ENCODE measurements at regions not wholly inside any gene's neighbourhood (a gene's known extent, or its start where the extent isn't known, plus 50 kb on each side); places are given as distances from the start of the nearest gene placed in this dataset.
"Not testable (repeated sequence)": the region's sequence is repeated elsewhere in the genome, so short reads cannot be mapped to it uniquely, and the experiment has no call there.

DNA sequence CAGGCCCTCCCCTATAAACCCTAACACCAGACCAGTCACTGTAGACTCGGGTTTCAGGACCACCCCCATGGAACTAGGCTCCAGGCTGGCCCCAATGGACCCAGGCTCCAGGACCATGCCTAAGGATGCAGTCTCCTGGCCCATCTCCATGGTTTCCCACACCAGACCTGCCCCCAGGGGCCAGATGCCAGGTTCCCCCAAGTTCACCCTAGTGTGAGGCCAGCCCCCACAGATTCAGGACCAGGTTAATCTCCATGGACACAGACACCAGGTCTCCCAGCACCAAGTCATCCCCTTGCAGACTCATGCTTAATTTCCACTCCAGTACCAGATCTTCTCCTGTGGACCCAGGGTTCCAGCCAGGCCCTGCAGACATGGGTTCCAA, 103.8 kb upstream of the LANCL2 start:
- no peak for DNase-seq (ENCODE audit: low read depth in 2 of 2)

DNA sequence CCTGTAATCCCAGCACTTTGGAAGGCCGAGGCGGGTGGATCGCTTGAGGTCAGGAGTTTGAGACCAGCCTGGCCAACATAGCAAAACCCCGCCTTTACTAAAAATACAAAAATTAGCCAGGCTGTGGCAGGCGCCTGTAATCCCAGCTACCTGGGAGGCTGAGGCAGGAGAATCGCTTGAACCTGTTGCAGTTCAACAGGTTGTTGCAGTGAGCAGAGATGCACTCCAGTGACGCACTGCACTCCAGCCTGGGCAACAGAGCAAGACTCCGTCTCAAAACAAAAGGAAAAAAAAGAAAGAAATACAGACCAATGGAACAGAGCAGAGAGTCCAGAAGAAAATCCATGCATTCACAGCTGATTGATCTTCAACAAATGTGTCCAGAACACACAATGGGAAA, 99.8 kb upstream of the LANCL2 start:
- DNase-seq (ENCODE audit: low read depth in 2 of 2): not testable (repeated sequence)

DNA sequence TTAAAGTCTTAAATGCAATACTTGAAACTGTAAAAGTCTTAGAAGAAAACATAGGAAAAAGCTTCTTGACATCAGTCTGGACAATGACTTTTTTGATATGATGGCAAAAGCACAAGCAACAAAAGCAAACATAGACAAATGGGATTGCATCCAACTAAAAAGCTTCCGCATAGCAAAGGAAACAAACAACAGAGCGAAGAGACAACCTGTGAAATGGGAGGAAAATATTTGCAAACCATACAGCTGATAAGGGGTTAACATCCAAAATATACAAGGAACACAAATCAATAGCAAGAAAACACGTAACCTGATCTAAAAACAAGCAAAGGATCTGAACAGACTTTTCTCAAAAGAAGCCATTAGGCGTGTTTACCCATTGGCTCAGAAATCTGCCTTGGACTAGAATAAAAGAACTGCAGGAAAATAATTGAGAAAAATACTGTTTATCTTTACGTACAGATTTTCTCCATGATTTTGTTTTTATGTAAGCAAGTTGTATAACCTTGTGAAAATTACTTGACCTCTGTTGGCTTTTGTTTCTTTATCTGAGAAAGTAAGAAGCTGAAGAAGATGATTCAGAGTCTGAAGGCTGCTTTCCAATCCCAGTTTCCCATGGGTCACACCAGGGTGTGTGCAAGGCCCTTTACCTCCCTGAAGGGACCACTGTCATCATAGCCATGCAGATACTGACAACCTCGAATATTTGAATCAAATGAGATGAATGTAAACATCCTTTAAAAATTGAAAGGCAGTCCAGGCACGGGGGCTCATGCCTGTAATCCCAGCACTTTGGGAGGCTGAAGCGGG, 99.1 kb upstream of the LANCL2 start:
- no peak for DNase-seq (ENCODE audit: low read depth in 2 of 2)

DNA sequence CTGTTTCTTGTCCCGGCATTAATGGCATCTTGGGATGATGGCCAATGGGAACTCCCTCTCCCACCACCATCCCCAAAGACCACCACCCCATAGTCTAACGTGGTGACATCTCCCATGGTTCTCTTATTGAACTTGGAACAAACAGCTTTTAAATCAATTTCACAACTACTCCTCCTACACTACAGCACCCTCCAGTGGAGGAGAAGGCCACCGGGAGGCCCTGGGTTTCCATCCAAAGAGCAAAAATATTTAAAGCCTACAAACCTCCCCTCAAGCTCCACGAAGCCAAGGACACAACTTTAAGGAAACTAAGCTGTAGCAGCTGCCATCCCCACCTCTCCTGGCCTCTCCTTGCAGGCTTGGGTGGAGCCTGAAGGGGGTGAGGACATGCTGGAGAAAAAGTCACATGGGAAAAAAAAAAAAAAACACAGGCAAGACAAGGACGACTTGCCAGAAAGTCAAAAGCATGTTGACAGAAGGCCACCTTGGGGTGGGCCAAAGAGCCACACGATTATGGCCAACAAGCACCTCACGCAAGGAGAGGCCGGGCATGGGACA, 94.0 kb upstream of the LANCL2 start:
- DNase-seq (ENCODE audit: low read depth in 2 of 2): no peak

- DNase-seq (ENCODE audit: low read depth in 2 of 2): no peak
These were observed 93.5 kb upstream of the LANCL2 start for GRCh38 chr7:55271661-55272060.

DNA sequence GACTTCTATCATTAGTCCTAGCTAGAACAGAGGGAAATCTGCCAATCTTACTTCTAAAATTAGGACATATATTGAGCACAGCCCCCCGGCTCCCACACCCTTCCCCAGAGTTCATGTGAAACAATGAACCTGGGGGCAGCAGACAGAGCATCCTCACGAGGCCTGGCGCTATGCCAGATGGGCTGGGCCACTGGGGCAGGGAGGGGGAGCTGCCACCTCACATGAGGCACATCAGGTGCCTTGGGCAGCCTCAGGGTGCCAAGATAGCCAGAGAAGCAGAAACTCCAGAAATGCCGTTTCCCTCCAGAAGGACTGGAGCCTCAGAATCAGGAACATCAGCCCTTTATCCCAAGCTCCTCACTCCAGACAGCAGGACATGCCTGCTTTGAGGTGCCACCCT, 92.8 kb upstream of the LANCL2 start:
- no peak for DNase-seq (ENCODE audit: low read depth in 2 of 2)

GRCh38 chr7:55273186-55273980, 91.8 kb upstream of the LANCL2 start:
- no peak for DNase-seq (ENCODE audit: low read depth in 2 of 2)

DNA sequence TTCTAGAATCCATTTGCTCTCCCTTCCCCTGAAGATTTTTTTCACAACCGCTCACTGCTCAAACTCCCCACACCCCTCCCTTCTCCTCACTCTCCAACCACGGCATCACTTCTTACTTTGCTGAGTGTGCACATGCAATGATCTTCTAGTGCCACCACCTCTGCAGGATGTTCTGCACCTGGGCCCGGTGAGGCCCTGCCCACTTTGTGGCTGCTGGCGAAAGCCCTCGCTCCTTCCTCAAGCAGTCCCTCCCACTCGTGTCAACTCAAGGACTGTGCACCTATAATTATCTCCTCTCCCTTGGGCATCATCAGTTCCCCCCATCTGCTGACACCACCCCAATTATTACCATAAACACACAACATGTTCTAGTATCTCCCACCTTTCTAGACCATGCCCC, 91.0 kb upstream of the LANCL2 start:
- no peak for DNase-seq (ENCODE audit: low read depth in 2 of 2)

GRCh38 chr7:55275291-55276200, 89.6 kb upstream of the LANCL2 start:
- DNase-seq (ENCODE audit: low read depth in 2 of 2): no peak

GRCh38 chr7:55276572-55277295, 88.4 kb upstream of the LANCL2 start:
- no peak for DNase-seq (ENCODE audit: low read depth in 2 of 2)

DNA sequence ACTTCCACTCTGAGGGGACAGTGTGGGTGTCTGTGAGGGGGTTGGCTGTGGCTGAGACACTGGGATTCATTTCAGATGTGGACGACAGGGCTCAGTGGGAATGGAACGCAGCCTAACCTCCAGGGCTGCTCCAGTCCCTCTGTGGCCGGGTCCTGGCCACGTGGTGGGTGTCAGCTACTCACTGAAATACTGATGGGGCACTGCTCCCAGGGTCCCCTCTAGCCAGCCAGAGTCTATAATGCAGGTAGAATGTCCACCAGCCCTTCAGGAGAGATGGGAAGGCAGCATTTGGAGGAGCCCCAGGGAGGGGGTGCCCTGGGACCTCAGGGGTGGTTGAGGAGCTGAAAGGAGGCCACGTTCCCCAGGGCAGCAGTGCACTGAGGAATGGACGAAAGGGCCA, 87.2 kb upstream of the LANCL2 start:
- DNase-seq (ENCODE audit: low read depth in 2 of 2): no peak

DNA sequence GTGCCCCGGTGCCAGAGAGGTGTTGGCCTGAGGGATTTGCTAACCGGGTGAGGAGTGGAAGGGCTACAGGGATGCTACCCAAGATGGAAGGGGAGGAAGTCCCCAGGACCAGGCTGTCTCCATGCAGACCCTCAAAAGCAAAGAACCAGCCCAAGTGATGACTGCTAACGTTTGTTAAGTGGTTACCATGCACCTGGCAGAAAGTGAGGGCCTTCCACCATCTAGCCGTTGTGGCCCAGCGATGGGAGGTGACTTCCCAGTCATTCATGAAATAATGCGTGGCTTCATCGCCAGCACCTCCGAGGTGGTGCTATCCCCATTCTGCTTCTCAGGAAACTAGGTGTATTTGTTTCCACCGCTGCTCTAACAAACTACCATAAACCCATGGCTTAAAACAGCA, 86.8 kb upstream of the LANCL2 start:
- DNase-seq (ENCODE audit: low read depth in 2 of 2): no peak

- no peak for DNase-seq (ENCODE audit: low read depth in 2 of 2)
These were observed 85.9 kb upstream of the LANCL2 start for GRCh38 chr7:55279080-55279845.

DNA sequence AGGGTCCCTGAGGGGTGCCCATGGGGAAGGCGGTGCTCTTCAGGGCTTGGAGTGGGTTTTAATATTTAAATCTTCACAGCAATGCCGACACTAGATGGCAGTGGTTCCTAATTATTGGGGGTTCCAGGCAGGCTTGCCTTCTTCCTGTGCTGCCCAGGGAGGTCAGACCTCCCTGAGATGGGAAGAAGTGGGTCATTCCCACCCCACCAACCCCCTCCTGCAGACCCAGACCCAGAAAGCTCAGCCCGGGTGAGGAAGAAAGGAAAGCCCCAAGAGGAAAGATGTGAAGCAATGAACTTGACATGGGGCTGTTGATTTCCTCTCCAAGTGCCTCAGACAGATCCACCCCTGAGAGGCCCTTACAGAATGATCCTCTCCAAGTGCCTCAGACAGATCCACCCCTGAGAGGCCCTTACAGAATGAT, 85.1 kb upstream of the LANCL2 start:
- DNase-seq (ENCODE audit: low read depth in 2 of 2): peak; percentile 10 to 19

- no peak for DNase-seq (ENCODE audit: low read depth in 2 of 2)
These were observed 79.5 kb upstream of the LANCL2 start for GRCh38 chr7:55285665-55286064.

DNA sequence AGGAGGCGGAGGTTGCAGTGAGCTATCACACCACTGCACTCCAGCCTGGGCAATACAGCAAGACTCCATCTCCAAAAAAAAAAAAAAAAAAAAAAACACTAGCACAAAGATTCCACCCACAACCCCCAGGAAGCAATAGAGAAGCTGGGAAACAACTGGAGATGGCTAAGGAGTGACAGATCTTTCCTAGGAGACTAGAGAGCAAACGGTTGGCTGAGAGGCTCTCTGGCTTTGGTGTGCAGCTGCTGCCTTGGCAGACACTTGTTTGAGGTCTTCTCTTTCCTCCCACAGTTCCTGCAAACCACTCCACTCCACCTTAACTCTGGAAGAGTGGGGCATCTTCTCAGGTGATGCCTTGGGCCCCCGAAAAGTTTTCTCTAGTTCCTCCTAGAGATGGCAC, 78.5 kb upstream of the LANCL2 start:
- DNase-seq (ENCODE audit: low read depth in 2 of 2): no peak

DNA sequence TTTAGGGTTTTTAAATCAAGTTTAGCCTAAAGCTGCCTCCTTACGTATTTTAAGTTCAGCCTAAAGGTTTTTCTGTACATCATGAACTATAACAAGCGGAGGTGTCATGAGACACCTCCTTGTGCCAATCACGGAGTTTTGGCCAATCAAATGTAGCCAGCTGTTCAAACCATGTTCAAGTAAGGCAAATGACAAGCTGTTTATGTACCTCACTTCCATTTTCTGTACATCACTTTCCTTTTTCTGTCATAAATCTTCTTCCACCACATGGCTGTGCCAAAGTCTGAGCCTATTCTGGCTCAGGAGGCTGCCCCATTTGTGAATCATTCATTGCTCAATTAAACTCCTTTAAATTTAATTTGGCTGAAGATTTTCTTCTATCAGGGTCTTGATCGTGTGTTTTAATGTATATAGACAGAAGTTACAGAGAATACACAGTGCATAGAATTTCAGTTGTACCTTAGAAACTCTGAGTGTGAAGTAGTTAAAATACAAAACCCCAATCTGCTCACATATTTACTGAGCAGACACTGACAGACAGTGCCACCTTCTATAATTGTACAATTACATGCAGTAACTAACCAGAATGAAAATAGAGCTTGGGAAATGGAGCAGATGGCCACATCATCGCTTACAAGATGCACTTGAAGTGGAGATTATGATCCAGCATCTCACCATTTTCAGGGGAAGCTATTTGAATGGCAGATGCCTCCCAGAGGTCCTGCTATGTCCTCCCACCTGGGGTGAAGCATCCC, 76.9 kb upstream of the LANCL2 start:
- DNase-seq (ENCODE audit: low read depth in 2 of 2): no peak

- no peak for DNase-seq (ENCODE audit: low read depth in 2 of 2)
These were observed 69.1 kb upstream of the LANCL2 start for GRCh38 chr7:55296070-55296469.

- DNase-seq (ENCODE audit: low read depth in 2 of 2): no peak
These were observed 65.7 kb upstream of the LANCL2 start for GRCh38 chr7:55299273-55299967.
